CD14-positive monocyte (primary cell): ENCODE measurements at regions not wholly inside any gene's neighbourhood (a gene's known extent, or its start where the extent isn't known, plus 50 kb on each side); places are given as distances from the start of the nearest gene placed in this dataset.
"Not testable (repeated sequence)": the region's sequence is repeated elsewhere in the genome, so short reads cannot be mapped to it uniquely, and the experiment has no call there.

Source experiments
- DNase-seq, 3 donors: peaks; one replicate each; pipeline ENCODE4 v3.0.0-alpha.2; 2011 to 2022
- H2AFZ ChIP-seq: 2 replicates; pipeline ENCODE4 v1.6.0; 2012; ENCODE audit warnings: mild to moderate bottlenecking, low read depth, low read length, inconsistent platforms; ENCODE audit not compliant: insufficient read depth, poor library complexity, severe bottlenecking
- H3K27ac ChIP-seq, 2 donors: 1 replicate in 1 of 2; 2 replicates in 1 of 2; pipeline ENCODE4 v1.5.1; 2012 to 2013; ENCODE audit warnings: low read length in 2 of 2, control low read depth in 1 of 2, inconsistent platforms in 1 of 2, low read depth in 1 of 2, mild to moderate bottlenecking in 1 of 2
- H3K27me3 ChIP-seq, 2 donors: one replicate each; pipeline versions ENCODE4 v1.6.0 to v1.6.1; 2011 to 2013; ENCODE audit warnings: low read length in 2 of 2; ENCODE audit not compliant: control insufficient read depth in 2 of 2, insufficient read depth in 2 of 2
- H3K36me3 ChIP-seq, 2 donors: replicated peaks in 1 of 2; 1 replicate in 1 of 2; 2 replicates in 1 of 2; pipeline versions ENCODE4 v1.5.1 to v1.6.1; 2012 to 2013; ENCODE audit warnings: low read length in 2 of 2, control low read depth in 1 of 2, inconsistent platforms in 1 of 2, mild to moderate bottlenecking in 1 of 2; ENCODE audit not compliant: insufficient read depth in 2 of 2, control insufficient read depth in 1 of 2
- H3K4me1 ChIP-seq, 2 donors: 1 replicate in 1 of 2; 2 replicates in 1 of 2; pipeline versions ENCODE4 v1.5.1 to v1.6.1; 2012 to 2013; ENCODE audit warnings: low read length in 2 of 2, control low read depth in 1 of 2, inconsistent platforms in 1 of 2, mild to moderate bottlenecking in 1 of 2, moderate library complexity in 1 of 2; ENCODE audit not compliant: insufficient read depth in 2 of 2, control insufficient read depth in 1 of 2
- H3K4me2 ChIP-seq: replicated peaks from 2 replicates; pipeline ENCODE3; 2012; ENCODE audit warnings: low read length, moderate library complexity, mild to moderate bottlenecking; ENCODE audit not compliant: poor library complexity, severe bottlenecking; ENCODE audit errors: extremely low read depth
- H3K4me3 ChIP-seq, 3 experiments: fragments of 200-600 bp in 1 of 3; sonication (generic) in 1 of 3; replicated peaks in 1 of 3; 1 replicate in 2 of 3; 2 replicates in 1 of 3; pipeline ENCODE4 v1.5.1; 2011 to 2013; ENCODE audit warnings: low read length in 3 of 3, mild to moderate bottlenecking in 3 of 3, control low read depth in 2 of 3, low read depth in 2 of 3, inconsistent platforms in 1 of 3, moderate library complexity in 1 of 3
- H3K79me2 ChIP-seq: 2 replicates; pipeline ENCODE4 v1.6.0; 2012; ENCODE audit warnings: mild to moderate bottlenecking, control low read depth, inconsistent platforms, low read length, moderate library complexity; ENCODE audit not compliant: insufficient read depth
- H3K9ac ChIP-seq: 2 replicates; pipeline ENCODE4 v1.6.0; 2017; ENCODE audit warnings: low read length, mild to moderate bottlenecking; ENCODE audit not compliant: insufficient read depth, poor library complexity, severe bottlenecking
- H3K9me3 ChIP-seq, 2 donors: replicated peaks in 1 of 2; 1 replicate in 1 of 2; 2 replicates in 1 of 2; pipeline versions ENCODE4 v1.5.1 to v1.6.1; 2012 to 2013; ENCODE audit warnings: low read length in 2 of 2, control low read depth in 1 of 2; ENCODE audit not compliant: control insufficient read depth in 1 of 2, insufficient read depth in 1 of 2
- H4K20me1 ChIP-seq: 2 replicates; pipeline ENCODE4 v1.6.0; 2012; ENCODE audit warnings: mild to moderate bottlenecking, low read length, control low read depth, moderate library complexity; ENCODE audit not compliant: insufficient read depth
- H3K27ac Mint-ChIP-seq, 7 donors: one replicate each; pipeline ENCODE4 v1.8.0; 2020; ENCODE audit warnings: mild to moderate bottlenecking in 7 of 7, mixed read lengths in 7 of 7, moderate library complexity in 6 of 7, inconsistent platforms in 2 of 7
- H3K27me3 Mint-ChIP-seq, 3 donors: one replicate each; pipeline ENCODE4 v1.8.0; 2021 to 2022; ENCODE audit warnings: low read depth in 3 of 3, mild to moderate bottlenecking in 3 of 3, mixed read lengths in 3 of 3, moderate library complexity in 3 of 3, inconsistent platforms in 1 of 3
- H3K36me3 Mint-ChIP-seq, 2 donors: one replicate each; pipeline ENCODE4 v1.8.0; 2020; ENCODE audit warnings: mixed read lengths in 2 of 2, inconsistent platforms in 1 of 2, mild to moderate bottlenecking in 1 of 2
- H3K4me1 Mint-ChIP-seq: one replicate; pipeline ENCODE4 v1.8.0; 2020; ENCODE audit warnings: mild to moderate bottlenecking, mixed read lengths
- H3K4me3 Mint-ChIP-seq, 2 donors: one replicate each; pipeline ENCODE4 v1.8.0; 2020; ENCODE audit warnings: mild to moderate bottlenecking in 2 of 2, mixed read lengths in 2 of 2, moderate library complexity in 1 of 2
- H3K9me3 Mint-ChIP-seq, 7 donors: one replicate each; pipeline ENCODE4 v1.8.0; 2020 to 2022; ENCODE audit warnings: mixed read lengths in 7 of 7, mild to moderate bottlenecking in 6 of 7, moderate library complexity in 6 of 7, inconsistent platforms in 2 of 7
- WGBS: methylation state at CpG from one replicate; pipeline ENCODE4 v1.1.5; 2013; ENCODE audit warnings: missing lambda C conversion rate; ENCODE audit not compliant: insufficient coverage; 5-methylcytosine and 5-hydroxymethylcytosine counted together
- intact Hi-C, 2 donors: fragments of 100-400 bp; cut with micrococcal nuclease; formaldehyde crosslinking; loops; one replicate each; pipeline versions ENCODE4 v1.15.0 to v1.15.1; 2023
- TF ChIP-seq, protein P1 (sequence below): fragments of 200-600 bp; IDR thresholded peaks from one replicate; pipeline ENCODE4 v1.8.0; 2022; ENCODE audit warnings: antibody characterized with exemption, mild to moderate bottlenecking

DNA sequence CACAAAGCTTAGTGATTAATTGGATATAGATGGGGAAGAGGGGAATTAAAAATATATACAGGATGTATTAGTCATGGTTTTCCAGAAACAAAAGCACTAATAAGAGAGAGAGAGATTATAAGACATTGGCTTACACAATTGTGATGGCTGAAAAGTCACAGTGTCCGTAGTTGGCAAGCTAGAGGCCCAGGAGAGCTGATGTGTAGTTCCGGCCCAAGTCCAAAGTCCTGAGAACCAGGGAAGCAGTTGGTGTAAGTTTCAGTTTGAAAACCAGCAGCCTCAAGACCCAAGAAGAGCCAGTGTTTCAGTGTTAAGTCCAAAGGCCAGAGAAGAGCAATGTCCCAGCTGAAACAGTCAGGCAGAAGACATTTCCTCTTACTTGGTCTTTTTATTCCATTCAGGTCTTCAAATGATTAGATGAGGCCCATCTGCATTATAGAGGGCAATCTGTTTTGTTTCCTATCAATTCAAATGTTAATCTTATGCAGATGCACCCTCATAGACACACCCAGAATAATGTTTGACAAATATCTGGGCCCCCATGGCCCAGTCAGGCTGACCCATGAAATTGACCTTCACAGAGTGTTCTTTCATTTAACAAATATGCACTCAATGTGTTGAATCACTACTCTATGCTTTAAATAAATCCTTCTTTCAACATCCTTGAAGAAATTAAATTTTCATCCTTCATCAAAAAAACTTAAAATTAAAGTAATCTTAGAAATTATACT, 67.2 kb upstream of the DIO2 start:
- Histone ChIP-seq H3K9ac (no peak overlapping the region), H3K9me3 (peaks cover 0 to 3% of the 10 kb centered on the region in 2 donors), H2AFZ (no peak overlapping the region), H3K27ac (no peak overlapping the region), H3K27me3 (no peaks in the 10 kb centered on the region), H3K4me2 (no peak overlapping the region), H3K4me3 (no peak overlapping the region), H4K20me1 (no peaks in the 10 kb centered on the region), H3K36me3 (no peaks in the 10 kb centered on the region), H3K4me1 (no peaks in the 10 kb centered on the region), H3K79me2 (no peaks in the 10 kb centered on the region)
- DNase-seq, result no peak
- no peaks in the 10 kb centered on the region for H3K36me3 Mint-ChIP-seq
- intact Hi-C loops, result no loop called here
- no peaks in the 10 kb centered on the region for H3K4me1 Mint-ChIP-seq
- no peaks in the 10 kb centered on the region for H3K27me3 Mint-ChIP-seq
- peaks cover 0 to 3% (median 0%) of the 10 kb centered on the region in 7 donors for H3K9me3 Mint-ChIP-seq
- TF ChIP-seq, protein P1, sequence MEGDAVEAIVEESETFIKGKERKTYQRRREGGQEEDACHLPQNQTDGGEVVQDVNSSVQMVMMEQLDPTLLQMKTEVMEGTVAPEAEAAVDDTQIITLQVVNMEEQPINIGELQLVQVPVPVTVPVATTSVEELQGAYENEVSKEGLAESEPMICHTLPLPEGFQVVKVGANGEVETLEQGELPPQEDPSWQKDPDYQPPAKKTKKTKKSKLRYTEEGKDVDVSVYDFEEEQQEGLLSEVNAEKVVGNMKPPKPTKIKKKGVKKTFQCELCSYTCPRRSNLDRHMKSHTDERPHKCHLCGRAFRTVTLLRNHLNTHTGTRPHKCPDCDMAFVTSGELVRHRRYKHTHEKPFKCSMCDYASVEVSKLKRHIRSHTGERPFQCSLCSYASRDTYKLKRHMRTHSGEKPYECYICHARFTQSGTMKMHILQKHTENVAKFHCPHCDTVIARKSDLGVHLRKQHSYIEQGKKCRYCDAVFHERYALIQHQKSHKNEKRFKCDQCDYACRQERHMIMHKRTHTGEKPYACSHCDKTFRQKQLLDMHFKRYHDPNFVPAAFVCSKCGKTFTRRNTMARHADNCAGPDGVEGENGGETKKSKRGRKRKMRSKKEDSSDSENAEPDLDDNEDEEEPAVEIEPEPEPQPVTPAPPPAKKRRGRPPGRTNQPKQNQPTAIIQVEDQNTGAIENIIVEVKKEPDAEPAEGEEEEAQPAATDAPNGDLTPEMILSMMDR, result no peak
- H3K4me3 Mint-ChIP-seq, result no peak overlapping the region
- H3K27ac Mint-ChIP-seq, result no peak overlapping the region
- 93% methylated on average over 2 of the region's 2 CpGs for WGBS

DNA sequence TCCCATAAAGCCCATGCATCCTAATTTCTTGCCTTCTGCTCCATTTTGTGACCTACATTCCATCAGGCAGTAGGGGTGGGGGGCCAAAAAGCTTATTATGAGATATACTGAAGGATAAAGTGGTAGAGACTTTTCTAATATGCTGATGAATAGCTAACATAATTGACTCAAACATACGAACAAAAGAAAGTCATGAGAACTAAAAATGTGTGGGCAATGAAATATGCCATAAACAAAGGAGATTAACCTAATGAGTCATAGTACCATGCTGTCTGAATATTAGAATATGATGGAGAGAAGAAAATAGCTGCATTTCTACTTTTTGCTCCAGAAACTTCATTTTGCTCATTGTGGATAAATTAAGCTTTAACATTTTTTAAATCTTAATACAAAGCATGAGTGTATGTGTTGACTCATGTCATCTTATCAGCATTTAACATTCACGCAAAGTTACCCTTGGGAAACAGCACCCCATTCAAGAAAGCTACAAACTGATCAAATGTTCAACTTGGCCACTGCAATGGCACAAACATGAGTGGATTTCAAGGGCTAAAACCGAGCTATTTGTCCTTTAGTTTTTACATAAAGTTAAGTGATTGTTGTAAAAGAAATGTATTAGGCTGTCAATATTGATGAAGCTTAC, 64.0 kb upstream of the DIO2 start:
- H3K9me3 ChIP-seq, result no peaks in the 10 kb centered on the region
- H3K4me3 ChIP-seq, result no peak overlapping the region
- H3K36me3 ChIP-seq, result no peaks in the 10 kb centered on the region
- intact Hi-C loops, result no loop called here
- no peaks in the 10 kb centered on the region for H3K4me1 ChIP-seq
- H4K20me1 ChIP-seq, result no peaks in the 10 kb centered on the region
- Mint-ChIP-seq H3K4me3 (no peak overlapping the region), H3K27ac (no peak overlapping the region), H3K27me3 (no peaks in the 10 kb centered on the region), H3K9me3 (peaks cover 0 to 4% (median 3%) of the 10 kb centered on the region in 7 donors), H3K4me1 (no peaks in the 10 kb centered on the region), H3K36me3 (no peaks in the 10 kb centered on the region)
- H3K79me2 ChIP-seq, result no peaks in the 10 kb centered on the region
- H3K27me3 ChIP-seq, result no peaks in the 10 kb centered on the region
- no CpG with 5 or more reads among the region's 3 CpGs for WGBS
- DNase-seq, result no peak
- TF ChIP-seq, protein P1, result no peak
- H2AFZ ChIP-seq, result no peak overlapping the region
- H3K4me2 ChIP-seq, result no peak overlapping the region
- no peak overlapping the region for H3K9ac ChIP-seq
- H3K27ac ChIP-seq, result no peak overlapping the region

DNA sequence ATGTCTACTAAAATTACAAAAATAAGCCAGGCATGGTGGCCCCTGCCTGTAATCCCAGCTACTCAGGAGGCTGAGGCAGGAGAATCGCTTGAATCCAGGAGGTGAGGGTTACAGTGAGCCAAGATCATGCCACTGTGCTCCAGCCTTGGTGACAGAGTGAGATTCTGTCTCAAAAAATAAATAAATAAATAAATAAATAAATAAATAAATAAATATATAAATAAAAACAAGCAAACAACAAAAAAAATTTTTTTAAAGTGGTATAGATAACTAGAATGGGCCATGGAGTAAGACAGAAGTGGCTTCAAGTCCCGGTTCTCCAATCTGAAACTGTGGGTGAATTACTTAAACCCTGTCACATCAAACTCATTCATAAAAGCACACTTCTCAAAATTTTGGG, 63.0 kb upstream of the DIO2 start:
- H3K4me3 Mint-ChIP-seq, H3K27me3 ChIP-seq, H3K9me3 ChIP-seq, H3K36me3 ChIP-seq, H3K9ac ChIP-seq, DNase-seq, H3K4me3 ChIP-seq, H3K4me2 ChIP-seq, H2AFZ ChIP-seq, H3K4me1 ChIP-seq, H3K79me2 ChIP-seq, H3K9me3 Mint-ChIP-seq, H3K27me3 Mint-ChIP-seq, H3K4me1 Mint-ChIP-seq, H3K27ac ChIP-seq, H3K36me3 Mint-ChIP-seq, H4K20me1 ChIP-seq, H3K27ac Mint-ChIP-seq, intact Hi-C loops: not testable (repeated sequence)
- WGBS, result no CpG with 5 or more reads among the region's 2 CpGs
